ENCODE measurements at regions not wholly inside any gene's neighbourhood (a gene's known extent, or its start where the extent isn't known, plus 50 kb on each side); places are given as distances from the start of the nearest gene placed in this dataset.
"Not testable (repeated sequence)": the region's sequence is repeated elsewhere in the genome, so short reads cannot be mapped to it uniquely, and the experiment has no call there.

- H3K36me3 Mint-ChIP-seq (ENCODE audit: low read depth), result no peaks in the 10 kb centered on the region
- H3K4me3 Mint-ChIP-seq, result no peak overlapping the region
- ATAC-seq, result no peak
- no peaks in the 10 kb centered on the region for H3K4me1 Mint-ChIP-seq (ENCODE audit: low read depth)
- POLR2A ChIA-PET, result no interaction called here
- DNase-seq, result no peak
- CTCF ChIA-PET, result no interaction called here
- no peaks in the 10 kb centered on the region for H3K9me3 Mint-ChIP-seq (ENCODE audit: insufficient read depth)
- H3K27ac Mint-ChIP-seq, result no peak overlapping the region
- peaks cover 16% of the 10 kb centered on the region for H3K27me3 Mint-ChIP-seq (ENCODE audit: low read depth)
Observed at GRCh38 chr17:33950061-33950460, 305.0 kb upstream of the CCL2 start.

GRCh38 chr17:33952425-33952824 lies 302.7 kb upstream of the CCL2 start:
- H3K36me3 Mint-ChIP-seq (ENCODE audit: low read depth), result no peaks in the 10 kb centered on the region
- DNase-seq, result no peak
- H3K4me3 Mint-ChIP-seq, result no peak overlapping the region
- H3K27ac Mint-ChIP-seq, result no peak overlapping the region
- ATAC-seq, result no peak
- CTCF ChIA-PET, result no interaction called here
- no peaks in the 10 kb centered on the region for H3K4me1 Mint-ChIP-seq (ENCODE audit: low read depth)
- H3K9me3 Mint-ChIP-seq (ENCODE audit: insufficient read depth), result no peaks in the 10 kb centered on the region
- POLR2A ChIA-PET, result no interaction called here
- H3K27me3 Mint-ChIP-seq (ENCODE audit: low read depth), result peaks cover 20% of the 10 kb centered on the region

GRCh38 chr17:33954597-33954996 lies 300.5 kb upstream of the CCL2 start:
- no peaks in the 10 kb centered on the region for H3K4me1 Mint-ChIP-seq (ENCODE audit: low read depth)
- peaks cover 27% of the 10 kb centered on the region for H3K27me3 Mint-ChIP-seq (ENCODE audit: low read depth)
- no peak for DNase-seq
- no peak for ATAC-seq
- no peak overlapping the region for H3K4me3 Mint-ChIP-seq
- ChIA-PET CTCF (interaction anchor here (1.5 kb wide), 1 partner anchor 10 kb away, joined by 6 read pairs; no protein-coding TSS in a partner anchor), POLR2A (no interaction called here)
- H3K36me3 Mint-ChIP-seq (ENCODE audit: low read depth), result no peaks in the 10 kb centered on the region
- H3K9me3 Mint-ChIP-seq (ENCODE audit: insufficient read depth), result peaks cover 7% of the 10 kb centered on the region
- no peak overlapping the region for H3K27ac Mint-ChIP-seq

- Mint-ChIP-seq H3K27ac (no peak overlapping the region), H3K27me3 (ENCODE audit: low read depth) (peaks cover 33% of the 10 kb centered on the region), H3K4me3 (no peak overlapping the region), H3K4me1 (ENCODE audit: low read depth) (no peaks in the 10 kb centered on the region), H3K36me3 (ENCODE audit: low read depth) (no peaks in the 10 kb centered on the region), H3K9me3 (ENCODE audit: insufficient read depth) (peaks cover 7% of the 10 kb centered on the region)
- ATAC-seq (no peak), DNase-seq (no peak)
- ChIA-PET CTCF (interaction anchor here (0.6 to 1.5 kb wide), 2 partner anchors 9 to 1491 kb away, joined by 3 to 6 read pairs; no protein-coding TSS in a partner anchor), POLR2A (interaction anchor here (0.6 kb wide), 1 partner anchor 976 kb away, joined by 3 read pairs; no protein-coding TSS in a partner anchor)
Observed at GRCh38 chr17:33955461-33955860, 299.6 kb upstream of the CCL2 start.

GRCh38 chr17:33959098-33959497 lies 296.0 kb upstream of the CCL2 start:
- H3K4me3 Mint-ChIP-seq; H3K9me3 Mint-ChIP-seq (ENCODE audit: insufficient read depth); H3K27ac Mint-ChIP-seq; H3K36me3 Mint-ChIP-seq (ENCODE audit: low read depth); CTCF ChIA-PET; POLR2A ChIA-PET; DNase-seq; ATAC-seq: not testable (repeated sequence)
- peaks cover 30% of the 10 kb centered on the region for H3K27me3 Mint-ChIP-seq (ENCODE audit: low read depth)
- peaks cover 15% of the 10 kb centered on the region for H3K4me1 Mint-ChIP-seq (ENCODE audit: low read depth)

GRCh38 chr17:33962857-33963655 lies 292.0 kb upstream of the CCL2 start:
- POLR2A ChIA-PET, result no interaction called here
- CTCF ChIA-PET, result interaction anchor here (0.8 to 2.2 kb wide), 4 partner anchors 10 to 398 kb away, joined by 3 to 11 read pairs (median 6); no protein-coding TSS in a partner anchor
- no peak overlapping the region for H3K4me3 Mint-ChIP-seq
- no peak for ATAC-seq
- DNase-seq, result no peak
- H3K36me3 Mint-ChIP-seq (ENCODE audit: low read depth), result peaks cover 2% of the 10 kb centered on the region
- H3K27ac Mint-ChIP-seq, result no peak overlapping the region
- peaks cover 16% of the 10 kb centered on the region for H3K27me3 Mint-ChIP-seq (ENCODE audit: low read depth)
- peaks cover 7% of the 10 kb centered on the region for H3K9me3 Mint-ChIP-seq (ENCODE audit: insufficient read depth)
- H3K4me1 Mint-ChIP-seq (ENCODE audit: low read depth), result peaks cover 43% of the 10 kb centered on the region

GRCh38 chr17:33964344-33964979 lies 290.6 kb upstream of the CCL2 start:
- Mint-ChIP-seq H3K27me3 (ENCODE audit: low read depth) (peaks cover 12% of the 10 kb centered on the region), H3K4me3 (peak overlapping the region; percentile 26), H3K27ac (peak overlapping the region; percentile 75), H3K36me3 (ENCODE audit: low read depth) (peaks cover 2% of the 10 kb centered on the region), H3K4me1 (ENCODE audit: low read depth) (peaks cover 57% of the 10 kb centered on the region), H3K9me3 (ENCODE audit: insufficient read depth) (no peaks in the 10 kb centered on the region)
- POLR2A ChIA-PET, result no interaction called here
- DNase-seq, result peak; percentile 66
- CTCF ChIA-PET, result interaction anchor here (0.8 to 2.2 kb wide), 6 partner anchors 8 to 397 kb away, joined by 3 to 11 read pairs (median 5); no protein-coding TSS in a partner anchor
- ATAC-seq, result peak; percentile 85

- POLR2A ChIA-PET, result no interaction called here
- H3K27ac Mint-ChIP-seq, result no peak overlapping the region
- peaks cover 60% of the 10 kb centered on the region for H3K4me1 Mint-ChIP-seq (ENCODE audit: low read depth)
- peaks cover 2% of the 10 kb centered on the region for H3K36me3 Mint-ChIP-seq (ENCODE audit: low read depth)
- no peaks in the 10 kb centered on the region for H3K9me3 Mint-ChIP-seq (ENCODE audit: insufficient read depth)
- peaks cover 4% of the 10 kb centered on the region for H3K27me3 Mint-ChIP-seq (ENCODE audit: low read depth)
- H3K4me3 Mint-ChIP-seq, result no peak overlapping the region
- no peak for ATAC-seq
- CTCF ChIA-PET, result interaction anchor here (1.0 kb wide), 1 partner anchor 205 kb away, joined by 3 read pairs; no protein-coding TSS in a partner anchor
- DNase-seq, result no peak
Observed at GRCh38 chr17:33966410-33967059, 288.6 kb upstream of the CCL2 start.

- Mint-ChIP-seq H3K4me3 (peak overlapping the region; percentile 47), H3K4me1 (ENCODE audit: low read depth) (peaks cover 55% of the 10 kb centered on the region), H3K36me3 (ENCODE audit: low read depth) (peaks cover 2% of the 10 kb centered on the region), H3K27me3 (ENCODE audit: low read depth) (peaks cover 4% of the 10 kb centered on the region), H3K27ac (peak overlapping the region; percentile 79), H3K9me3 (ENCODE audit: insufficient read depth) (no peaks in the 10 kb centered on the region)
- DNase-seq (peak; percentile 32), ATAC-seq (peak; percentile 15)
- ChIA-PET POLR2A (no interaction called here), CTCF (no interaction called here)
Observed at GRCh38 chr17:33967608-33968349, 287.3 kb upstream of the CCL2 start.

GRCh38 chr17:33968350-33969044 lies 286.6 kb upstream of the CCL2 start:
- ChIA-PET CTCF (no interaction called here), POLR2A (no interaction called here)
- H3K4me1 Mint-ChIP-seq (ENCODE audit: low read depth), result peaks cover 49% of the 10 kb centered on the region
- ATAC-seq (peak; percentile 62), DNase-seq (peak; percentile 74)
- H3K27ac Mint-ChIP-seq, result peak overlapping the region; percentile 79
- peak overlapping the region; percentile 47 for H3K4me3 Mint-ChIP-seq
- H3K36me3 Mint-ChIP-seq (ENCODE audit: low read depth), result peaks cover 2% of the 10 kb centered on the region
- H3K9me3 Mint-ChIP-seq (ENCODE audit: insufficient read depth), result no peaks in the 10 kb centered on the region
- H3K27me3 Mint-ChIP-seq (ENCODE audit: low read depth), result peaks cover 7% of the 10 kb centered on the region

GRCh38 chr17:33970279-33970678 lies 284.8 kb upstream of the CCL2 start:
- DNase-seq (no peak), ATAC-seq (no peak)
- ChIA-PET POLR2A (no interaction called here), CTCF (interaction anchor here (0.6 kb wide), 1 partner anchor 419 kb away, joined by 3 read pairs; no protein-coding TSS in a partner anchor)
- no peak overlapping the region for H3K4me3 Mint-ChIP-seq
- peaks cover 34% of the 10 kb centered on the region for H3K4me1 Mint-ChIP-seq (ENCODE audit: low read depth)
- H3K36me3 Mint-ChIP-seq (ENCODE audit: low read depth), result no peaks in the 10 kb centered on the region
- peaks cover 16% of the 10 kb centered on the region for H3K27me3 Mint-ChIP-seq (ENCODE audit: low read depth)
- H3K9me3 Mint-ChIP-seq (ENCODE audit: insufficient read depth), result no peaks in the 10 kb centered on the region
- no peak overlapping the region for H3K27ac Mint-ChIP-seq

Measured in activated CD8-positive, alpha-beta T cell treated with anti-CD3 and anti-CD28 coated beads, Interleukin-2, amount 10 ng/mL, durations not matched to agents 7 days and 5 days (primary cell).